ENCODE measurements at regions not wholly inside any gene's neighbourhood (a gene's known extent, or its start where the extent isn't known, plus 50 kb on each side); places are given as distances from the start of the nearest gene placed in this dataset.

DNA sequence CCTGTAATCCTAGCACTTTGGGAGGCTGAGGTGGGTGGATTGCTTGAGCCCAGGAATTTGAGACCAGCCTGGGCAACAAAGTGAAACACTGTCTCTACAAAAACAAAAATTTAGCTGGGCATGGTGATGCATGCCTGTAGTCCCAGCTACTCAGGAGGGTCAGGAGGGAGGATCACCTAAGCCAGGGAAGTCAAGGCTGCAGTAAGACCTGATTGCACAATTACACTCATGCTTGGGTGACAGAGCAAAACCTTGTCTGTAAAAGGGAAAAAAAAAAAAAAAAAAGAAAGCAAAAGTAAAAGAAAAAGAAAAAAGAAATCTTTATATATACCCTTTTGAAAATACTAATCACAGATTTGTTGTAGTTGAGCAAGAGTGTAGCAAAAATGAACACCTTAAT is 801.0 kb upstream of the IGFBP7 start:
- intact Hi-C loops (cut with micrococcal nuclease; ENCODE audit: unreplicated experiment): no loop called here
- Histone ChIP-seq H3K9me2 (ENCODE audit: insufficient read depth, low read length) (no peaks in the 10 kb centered on the region), H3K27ac (ENCODE audit: low read depth, low read length, poor library complexity, severe bottlenecking) (no peak overlapping the region), H3K4me2 (ENCODE audit: low read length) (no peak overlapping the region), H3K4me1 (ENCODE audit: insufficient read depth, low read length, poor library complexity, severe bottlenecking) (no peaks in the 10 kb centered on the region), H3K36me3 (ENCODE audit: insufficient read depth, low read length) (no peaks in the 10 kb centered on the region), H4K20me1 (ENCODE audit: insufficient read depth, low read length) (no peaks in the 10 kb centered on the region), H2AFZ (ENCODE audit: low read length) (no peak overlapping the region), H3K4me3 (ENCODE audit: low read depth, low read length, poor library complexity, severe bottlenecking) (no peak overlapping the region), H3K79me2 (ENCODE audit: insufficient read depth, low read depth, low read length) (no peaks in the 10 kb centered on the region), H3K9me3 (ENCODE audit: low read length) (no peaks in the 10 kb centered on the region)
- CTCF ChIA-PET (ENCODE audit: unreplicated experiment): no interaction called here
- no peak for DNase-seq (ENCODE audit: low spot score)
- POLR2A ChIA-PET: no interaction called here
- no peak for TF ChIP-seq EZH2phosphoT487 (IDR thresholded peaks at IDR 0.05; ENCODE audit: borderline replicate concordance, low read depth, low read length)
- TF ChIP-seq, protein P1, sequence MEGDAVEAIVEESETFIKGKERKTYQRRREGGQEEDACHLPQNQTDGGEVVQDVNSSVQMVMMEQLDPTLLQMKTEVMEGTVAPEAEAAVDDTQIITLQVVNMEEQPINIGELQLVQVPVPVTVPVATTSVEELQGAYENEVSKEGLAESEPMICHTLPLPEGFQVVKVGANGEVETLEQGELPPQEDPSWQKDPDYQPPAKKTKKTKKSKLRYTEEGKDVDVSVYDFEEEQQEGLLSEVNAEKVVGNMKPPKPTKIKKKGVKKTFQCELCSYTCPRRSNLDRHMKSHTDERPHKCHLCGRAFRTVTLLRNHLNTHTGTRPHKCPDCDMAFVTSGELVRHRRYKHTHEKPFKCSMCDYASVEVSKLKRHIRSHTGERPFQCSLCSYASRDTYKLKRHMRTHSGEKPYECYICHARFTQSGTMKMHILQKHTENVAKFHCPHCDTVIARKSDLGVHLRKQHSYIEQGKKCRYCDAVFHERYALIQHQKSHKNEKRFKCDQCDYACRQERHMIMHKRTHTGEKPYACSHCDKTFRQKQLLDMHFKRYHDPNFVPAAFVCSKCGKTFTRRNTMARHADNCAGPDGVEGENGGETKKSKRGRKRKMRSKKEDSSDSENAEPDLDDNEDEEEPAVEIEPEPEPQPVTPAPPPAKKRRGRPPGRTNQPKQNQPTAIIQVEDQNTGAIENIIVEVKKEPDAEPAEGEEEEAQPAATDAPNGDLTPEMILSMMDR (conservative IDR thresholded peaks at IDR 0.05; ENCODE audit: low read length): no peak
- no TSS peak for BruUV-seq (replicated peaks)

DNA sequence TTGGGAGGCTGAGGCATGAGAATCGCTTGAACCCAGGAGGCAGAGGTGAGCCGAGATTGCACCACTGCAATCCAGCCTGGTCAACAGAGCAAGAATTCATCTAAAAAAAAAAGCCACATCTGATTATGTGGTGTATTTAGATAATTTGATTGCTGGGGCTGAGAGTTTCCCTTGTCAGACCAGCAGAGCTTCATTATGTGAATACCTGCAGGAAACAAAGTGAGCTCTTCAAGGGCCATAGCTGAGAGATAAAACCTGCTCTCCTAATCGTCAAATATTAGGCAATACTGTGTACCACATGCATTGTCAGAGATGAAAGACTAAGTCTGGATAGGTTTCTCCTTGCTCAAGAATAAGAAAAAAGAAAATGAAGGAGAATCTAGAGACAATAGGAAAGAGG is 800.0 kb upstream of the IGFBP7 start:
- Histone ChIP-seq H3K36me3 (ENCODE audit: insufficient read depth, low read length) (no peaks in the 10 kb centered on the region), H2AFZ (ENCODE audit: low read length) (no peak overlapping the region), H3K4me3 (ENCODE audit: low read depth, low read length, poor library complexity, severe bottlenecking) (no peak overlapping the region), H4K20me1 (ENCODE audit: insufficient read depth, low read length) (no peaks in the 10 kb centered on the region), H3K9me3 (ENCODE audit: low read length) (no peaks in the 10 kb centered on the region), H3K79me2 (ENCODE audit: insufficient read depth, low read depth, low read length) (no peaks in the 10 kb centered on the region), H3K4me2 (ENCODE audit: low read length) (no peak overlapping the region), H3K27ac (ENCODE audit: low read depth, low read length, poor library complexity, severe bottlenecking) (no peak overlapping the region), H3K9me2 (ENCODE audit: insufficient read depth, low read length) (no peaks in the 10 kb centered on the region), H3K4me1 (ENCODE audit: insufficient read depth, low read length, poor library complexity, severe bottlenecking) (no peaks in the 10 kb centered on the region)
- DNase-seq (ENCODE audit: low spot score): no peak
- intact Hi-C loops (cut with micrococcal nuclease; ENCODE audit: unreplicated experiment): no loop called here
- ChIA-PET POLR2A (no interaction called here), CTCF (ENCODE audit: unreplicated experiment) (no interaction called here)
- no TSS peak for BruUV-seq (replicated peaks)
- no peak for TF ChIP-seq EZH2phosphoT487 (IDR thresholded peaks at IDR 0.05; ENCODE audit: borderline replicate concordance, low read depth, low read length)
- TF ChIP-seq, protein P1 (conservative IDR thresholded peaks at IDR 0.05; ENCODE audit: low read length): no peak

DNA sequence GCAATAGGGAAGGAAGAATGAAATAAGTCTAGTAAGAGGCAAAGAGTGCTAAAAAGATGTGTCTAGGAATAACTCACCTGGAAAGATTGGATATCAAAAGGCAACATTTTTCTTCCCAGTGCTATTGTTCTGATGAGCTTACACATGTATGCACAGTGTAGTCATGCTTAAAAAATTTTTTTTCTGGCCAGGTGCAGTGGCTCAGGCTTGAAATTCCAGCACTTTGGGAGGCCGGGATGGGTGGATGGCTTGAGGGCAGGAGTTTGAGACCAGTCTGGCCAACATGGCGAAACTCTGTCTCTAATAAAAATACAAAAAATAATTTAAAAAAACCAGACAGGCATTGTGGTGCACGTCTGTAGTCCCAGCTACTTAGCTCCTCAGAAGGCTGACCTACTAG is 795.8 kb upstream of the IGFBP7 start:
- Histone ChIP-seq H3K9me2 (ENCODE audit: insufficient read depth, low read length) (no peaks in the 10 kb centered on the region), H3K4me2 (ENCODE audit: low read length) (no peak overlapping the region), H3K4me3 (ENCODE audit: low read depth, low read length, poor library complexity, severe bottlenecking) (no peak overlapping the region), H3K9me3 (ENCODE audit: low read length) (no peaks in the 10 kb centered on the region), H3K79me2 (ENCODE audit: insufficient read depth, low read depth, low read length) (no peaks in the 10 kb centered on the region), H3K4me1 (ENCODE audit: insufficient read depth, low read length, poor library complexity, severe bottlenecking) (no peaks in the 10 kb centered on the region), H3K27ac (ENCODE audit: low read depth, low read length, poor library complexity, severe bottlenecking) (no peak overlapping the region), H2AFZ (ENCODE audit: low read length) (no peak overlapping the region), H3K36me3 (ENCODE audit: insufficient read depth, low read length) (no peaks in the 10 kb centered on the region), H4K20me1 (ENCODE audit: insufficient read depth, low read length) (no peaks in the 10 kb centered on the region)
- ChIA-PET CTCF (ENCODE audit: unreplicated experiment) (no interaction called here), POLR2A (interaction anchor here (0.6 kb wide), 1 partner anchor 225 kb away, joined by 4 read pairs; no protein-coding TSS in a partner anchor)
- DNase-seq (ENCODE audit: low spot score): no peak
- BruUV-seq (replicated peaks): no TSS peak
- TF ChIP-seq, protein P1 (conservative IDR thresholded peaks at IDR 0.05; ENCODE audit: low read length): no peak
- TF ChIP-seq EZH2phosphoT487 (IDR thresholded peaks at IDR 0.05; ENCODE audit: borderline replicate concordance, low read depth, low read length): no peak
- intact Hi-C loops (cut with micrococcal nuclease; ENCODE audit: unreplicated experiment): no loop called here
